ENCODE measurements at regions not wholly inside any gene's neighbourhood (a gene's known extent, or its start where the extent isn't known, plus 50 kb on each side); places are given as distances from the start of the nearest gene placed in this dataset.

GRCh38 chr13:106407338-106407737, 128.1 kb downstream of the EFNB2 start:
- Histone ChIP-seq H2AFZ (ENCODE audit: low read length) (no peak overlapping the region), H2BK15ac (ENCODE audit: low read length) (no peak overlapping the region), H4K20me1 (replicated peaks in 1 of 2; ENCODE audit: control insufficient read depth in 1 of 2, insufficient read depth in 2 of 2, low read length in 2 of 2) (no peaks in the 10 kb centered on the region), H4K5ac (ENCODE audit: insufficient read length, low read depth, low read length) (no peak overlapping the region), H3K9ac (replicated peaks in 1 of 4; ENCODE audit: extremely low read depth in 1 of 4, low read depth in 3 of 4, low read length in 3 of 4) (no peak overlapping the region), H4K91ac (replicated peaks; ENCODE audit: insufficient read length, low read length) (no peak overlapping the region), H2BK5ac (ENCODE audit: low read depth, low read length) (no peak overlapping the region), H3K23ac (ENCODE audit: insufficient read length) (no peak overlapping the region), H2BK20ac (ENCODE audit: low read length) (no peak overlapping the region), H3K56ac (replicated peaks; ENCODE audit: insufficient read length, low read depth, low read length) (no peak overlapping the region), H3K4me2 (ENCODE audit: insufficient read depth in 1 of 2, low read depth in 2 of 2, low read length in 2 of 2) (no peak overlapping the region), H3K36me3 (ENCODE audit: control insufficient read depth in 2 of 4, insufficient read depth in 4 of 4, low read length in 3 of 4) (no peaks in the 10 kb centered on the region; a peak in 2 of 8 replicates), H3K9me3 (ENCODE audit: insufficient read depth in 2 of 2, low read depth in 1 of 2, low read length in 1 of 2) (no peaks in the 10 kb centered on the region), H3K4ac (replicated peaks; ENCODE audit: insufficient read length, low read depth, low read length) (no peak overlapping the region), H4K8ac (ENCODE audit: extremely low read depth, insufficient read depth, low read length) (no peak overlapping the region), H3K4me3 (ENCODE audit: extremely low read depth in 1 of 4, insufficient read depth in 2 of 4, low read depth in 3 of 4, low read length in 4 of 4) (no peak overlapping the region), H2AK5ac (ENCODE audit: low read depth, low read length) (no peak overlapping the region), H3K14ac (ENCODE audit: insufficient read length) (no peak overlapping the region), H2BK120ac (replicated peaks; ENCODE audit: low read depth, low read length) (no peak overlapping the region), H3K27me3 (replicated peaks in 1 of 4; ENCODE audit: control insufficient read depth in 3 of 4, extremely low read depth in 1 of 4, insufficient read depth in 3 of 4, low read length in 3 of 4) (no peaks in the 10 kb centered on the region), H3K4me1 (replicated peaks in 1 of 4; ENCODE audit: control insufficient read depth in 3 of 4, insufficient read depth in 4 of 4, low read length in 3 of 4) (peaks cover 0 to 8% (median 1%) of the 10 kb centered on the region in 4 experiments; a peak in 4 of 7 replicates), H3K27ac (ENCODE audit: low read depth, low read length) (no peak overlapping the region), H3K79me1 (ENCODE audit: low read depth, low read length) (no peaks in the 10 kb centered on the region), H3K23me2 (ENCODE audit: low read depth, low read length) (no peaks in the 10 kb centered on the region), H3K18ac (ENCODE audit: extremely low read depth, low read length) (no peak overlapping the region), H3K79me2 (ENCODE audit: control insufficient read depth in 1 of 2, insufficient read depth in 2 of 2, low read length in 2 of 2) (no peaks in the 10 kb centered on the region), H2BK12ac (ENCODE audit: low read depth, low read length) (no peak overlapping the region)
- ChIA-PET POLR2A (ENCODE audit: partially characterized antibody) (interaction anchor here (1.9 kb wide), 1 partner anchor 8 kb away, joined by 5 read pairs; no protein-coding TSS in a partner anchor), CTCF (ENCODE audit: partially characterized antibody) (interaction anchor here (0.8 kb wide), 1 partner anchor 233 kb away, joined by 3 read pairs; no protein-coding TSS in a partner anchor)
- DNase-seq (ENCODE audit: low read depth in 1 of 2, low spot score in 2 of 2): no peak
- WGBS, 2 experiments (ENCODE audit: extremely low coverage in 1 of 2, insufficient coverage in 1 of 2, insufficient read length in 1 of 2, insufficient replicate concordance in 2 of 2, low coverage in 1 of 2, low lambda C conversion rate in 2 of 2, missing lambda C conversion rate in 1 of 2): 87% methylated on average over 7 of the region's 8 CpGs; no CpG with 5 or more reads in 1 of the 2 experiments
- TF ChIP-seq TAF7 (optimal IDR thresholded peaks at IDR 0.05; ENCODE audit: borderline replicate concordance, low read depth, low read length): no peak
- TF ChIP-seq RXRA (IDR thresholded peaks at IDR 0.05; ENCODE audit: insufficient read depth, low read depth, low read length): no peak
- no peak for TF ChIP-seq E2F6 (IDR thresholded peaks at IDR 0.05)
- TF ChIP-seq SIX5 (IDR thresholded peaks at IDR 0.05; ENCODE audit: low read depth, low read length): no peak
- no peak for TF ChIP-seq GABPA (IDR thresholded peaks at IDR 0.05; ENCODE audit: borderline replicate concordance, insufficient read depth, low read length)
- TF ChIP-seq PHF8 (conservative IDR thresholded peaks at IDR 0.05; ENCODE audit: low read depth, low read length): no peak
- no peak for TF ChIP-seq RNF2 (IDR thresholded peaks at IDR 0.05; ENCODE audit: borderline replicate concordance, low read depth, low read length, missing control alignments, poor library complexity, severe bottlenecking)
- TF ChIP-seq CEBPB (IDR thresholded peaks at IDR 0.05; ENCODE audit: low read depth, low read length): no peak
- no peak for FAIRE-seq
